ENCODE measurements at regions not wholly inside any gene's neighbourhood (a gene's known extent, or its start where the extent isn't known, plus 50 kb on each side); places are given as distances from the start of the nearest gene placed in this dataset.

GRCh38 chr7:79714081-79714480 lies 260.6 kb upstream of the MAGI2 start:
- no peak for ATAC-seq (ENCODE audit: low FRiP score)
- no peak for DNase-seq (ENCODE audit: low spot score)

GRCh38 chr7:79713276-79713675 lies 259.8 kb upstream of the MAGI2 start:
- no peak for ATAC-seq (ENCODE audit: low FRiP score)
- TF ChIP-seq CTCF (IDR thresholded peaks at IDR 0.05) = no peak
- no peak for DNase-seq (ENCODE audit: low spot score)

More at GRCh38 chr7:79714081-79714480, 260.6 kb upstream of the MAGI2 start:
- TF ChIP-seq CTCF (IDR thresholded peaks at IDR 0.05) = no peak

- no peak for TF ChIP-seq CTCF (IDR thresholded peaks at IDR 0.05)
- DNase-seq (ENCODE audit: low spot score) (no peak), ATAC-seq (ENCODE audit: low FRiP score) (no peak)
Measured at GRCh38 chr7:79711660-79712059, 258.2 kb upstream of the MAGI2 start.

- no peak for TF ChIP-seq CTCF (IDR thresholded peaks at IDR 0.05)
- DNase-seq (ENCODE audit: low spot score) (no peak), ATAC-seq (ENCODE audit: low FRiP score) (no peak)
Measured at GRCh38 chr7:79709574-79710409, 256.3 kb upstream of the MAGI2 start.

GRCh38 chr7:79702116-79702515 lies 248.6 kb upstream of the MAGI2 start:
- DNase-seq (ENCODE audit: low spot score) (no peak), ATAC-seq (ENCODE audit: low FRiP score) (no peak)
- no peak for TF ChIP-seq CTCF (IDR thresholded peaks at IDR 0.05)

- no peak for ATAC-seq (ENCODE audit: low FRiP score)
- no peak for DNase-seq (ENCODE audit: low spot score)
- no peak for TF ChIP-seq CTCF (IDR thresholded peaks at IDR 0.05)
Measured at GRCh38 chr7:79692015-79692414, 238.5 kb upstream of the MAGI2 start.

- no peak for TF ChIP-seq CTCF (IDR thresholded peaks at IDR 0.05)
- no peak for DNase-seq (ENCODE audit: low spot score)
- ATAC-seq (ENCODE audit: low FRiP score) = no peak
Measured at GRCh38 chr7:79691074-79691473, 237.6 kb upstream of the MAGI2 start.

Data from omental fat pad (tissue), 3 donors.